NB4 (cell line): ENCODE measurements at regions not wholly inside any gene's neighbourhood (a gene's known extent, or its start where the extent isn't known, plus 50 kb on each side); places are given as distances from the start of the nearest gene placed in this dataset.

Experiments used
- CTCF ChIP-seq: IDR thresholded peaks from one replicate; pipeline ENCODE4 v1.5.1; 2012; ENCODE audit warnings: low read depth, low read length
- POLR2A ChIP-seq: IDR thresholded peaks from 2 replicates; pipeline ENCODE4 v1.6.1; 2011; ENCODE audit warnings: mild to moderate bottlenecking; ENCODE audit not compliant: insufficient read length; ENCODE audit errors: extremely low read depth

GRCh38 chr11:22079133-22079872, 113.6 kb upstream of the ANO5 start:
- TF ChIP-seq CTCF = no peak
- TF ChIP-seq POLR2A = no peak
